SK-N-SH (cell line): ENCODE measurements at regions not wholly inside any gene's neighbourhood (a gene's known extent, or its start where the extent isn't known, plus 50 kb on each side); places are given as distances from the start of the nearest gene placed in this dataset.

Experiments
- CTCF ChIA-PET: fragments of 300-600, 350-600 bp; formaldehyde crosslinking; extraction: SDS; loops from one replicate; lab custom pipeline; 2021; lab: Yijun Ruan, JAX
- POLR2A ChIA-PET: fragments of 350-600 bp; sonication (Branson Sonifier 250); formaldehyde crosslinking; extraction: SDS; loops from one replicate; lab custom pipeline; 2020; ENCODE audit warnings: antibody characterized with exemption, inconsistent platforms; lab: Yijun Ruan, JAX
- DNase-seq: peaks from one replicate; pipeline ENCODE4 v3.0.0; 2012
- H2AFZ ChIP-seq: fragments of 200-600 bp; sonication (generic); 2 replicates; pipeline ENCODE4 v1.8.1; 2016; ENCODE audit warnings: antibody characterized with exemption, mild to moderate bottlenecking, low read depth
- H3F3A ChIP-seq: fragments of 200-600 bp; sonication (generic); replicated peaks from 2 replicates; pipeline ENCODE3; 2016; ENCODE audit warnings: antibody characterized with exemption, mild to moderate bottlenecking; ENCODE audit not compliant: insufficient read depth
- H3K27ac ChIP-seq, 2 experiments: fragments of 200-500 bp in 1 of 2; fragments of 200-600 bp in 1 of 2; sonication (Bioruptor generic) in 1 of 2; sonication (generic), shearing (Covaris generic) in 1 of 2; 2 replicates each; pipeline versions ENCODE4 v1.5.1 to v1.6.1; 2014 to 2016; ENCODE audit warnings: low read depth in 2 of 2, inconsistent platforms in 1 of 2, low read length in 1 of 2, mild to moderate bottlenecking in 1 of 2, mixed read lengths in 1 of 2
- H3K27me3 ChIP-seq: fragments of 200-600 bp; sonication (generic), shearing (Covaris generic); 2 replicates; pipeline ENCODE4 v1.6.1; 2016; ENCODE audit warnings: mixed run types; ENCODE audit not compliant: insufficient read depth
- H3K36me3 ChIP-seq, 2 experiments: fragments of 200-500 bp in 1 of 2; fragments of 200-600 bp in 1 of 2; sonication (Bioruptor generic) in 1 of 2; sonication (generic) in 1 of 2; replicated peaks in 1 of 2; 2 replicates each; pipeline versions ENCODE3 to v1.5.1; 2014 to 2016; ENCODE audit warnings: low read length in 1 of 2, mild to moderate bottlenecking in 1 of 2; ENCODE audit not compliant: insufficient read depth in 2 of 2, control insufficient read depth in 1 of 2
- H3K4me1 ChIP-seq, 2 experiments: fragments of 200-500 bp in 1 of 2; fragments of 200-600 bp in 1 of 2; sonication (Bioruptor generic) in 1 of 2; sonication (generic), shearing (Covaris generic) in 1 of 2; 2 replicates each; pipeline versions ENCODE4 v1.5.1 to v1.6.1; 2014 to 2016; ENCODE audit warnings: low read depth in 1 of 2, low read length in 1 of 2, mixed run types in 1 of 2; ENCODE audit not compliant: insufficient read depth in 2 of 2, control insufficient read depth in 1 of 2
- H3K4me2 ChIP-seq: fragments of 200-600 bp; sonication (generic), shearing (Covaris generic); 2 replicates; pipeline ENCODE4 v1.6.1; 2017; ENCODE audit warnings: mixed run types
- H3K4me3 ChIP-seq, 2 experiments: fragments of 200-500 bp in 1 of 2; fragments of 200-600 bp in 1 of 2; sonication (Bioruptor generic) in 1 of 2; sonication (generic), shearing (Covaris generic) in 1 of 2; 2 replicates each; pipeline versions ENCODE4 v1.5.1 to v1.8.1; 2014 to 2016; ENCODE audit warnings: low read depth in 2 of 2, inconsistent platforms in 1 of 2, low read length in 1 of 2, mild to moderate bottlenecking in 1 of 2, mixed read lengths in 1 of 2, moderate library complexity in 1 of 2
- H3K79me2 ChIP-seq: fragments of 200-600 bp; sonication (generic); 2 replicates; pipeline ENCODE4 v1.8.1; 2017; ENCODE audit warnings: mild to moderate bottlenecking; ENCODE audit not compliant: insufficient read depth
- H3K9ac ChIP-seq: fragments of 200-600 bp; sonication (generic); 2 replicates; pipeline ENCODE4 v1.6.1; 2017; ENCODE audit warnings: mixed run types
- H3K9me2 ChIP-seq: fragments of 200-600 bp; sonication (generic); 2 replicates; pipeline ENCODE4 v1.6.1; 2017; ENCODE audit warnings: mixed run types
- H3K9me3 ChIP-seq: fragments of 200-600 bp; sonication (generic); 2 replicates; pipeline ENCODE4 v1.6.1; 2017; ENCODE audit warnings: mixed run types, mild to moderate bottlenecking, moderate library complexity
- H4K20me1 ChIP-seq: fragments of 200-600 bp; sonication (generic); 2 replicates; pipeline ENCODE4 v1.6.1; 2017; ENCODE audit warnings: mild to moderate bottlenecking, mixed run types; ENCODE audit not compliant: insufficient read depth
- CTCF ChIP-seq: fragments of 200-600 bp; sonication (generic); IDR thresholded peaks from 2 replicates; pipeline ENCODE4 v1.6.1; 2017; ENCODE audit warnings: antibody characterized with exemption, mild to moderate bottlenecking, moderate library complexity
- EZH2phosphoT487 ChIP-seq: fragments of 200-600 bp; sonication (generic); IDR thresholded peaks from 2 replicates; pipeline ENCODE4 v1.6.1; 2017; ENCODE audit warnings: low read depth, mixed run types, mild to moderate bottlenecking, antibody characterized with exemption, moderate library complexity, borderline replicate concordance
- FOSL2 ChIP-seq: IDR thresholded peaks from 2 replicates; pipeline ENCODE4 v1.4.0; 2012; ENCODE audit warnings: low read depth, mild to moderate bottlenecking, moderate library complexity, borderline replicate concordance
- GABPA ChIP-seq: IDR thresholded peaks from 2 replicates; pipeline ENCODE4 v1.4.0; 2012; ENCODE audit warnings: low read depth, mild to moderate bottlenecking
- IRF3 ChIP-seq: fragments of 150-350 bp; IDR thresholded peaks from 2 replicates; pipeline ENCODE4 v1.6.1; 2016; ENCODE audit warnings: mild to moderate bottlenecking, low read depth, low read length
- MAX ChIP-seq: IDR thresholded peaks from 2 replicates; pipeline ENCODE4 v1.4.0; 2012; ENCODE audit warnings: low read depth
- MEF2A ChIP-seq: IDR thresholded peaks from 2 replicates; pipeline ENCODE4 v1.4.0; 2012; ENCODE audit warnings: low read depth, borderline replicate concordance
- MXI1 ChIP-seq: IDR thresholded peaks from 2 replicates; pipeline ENCODE4 v1.6.1; 2012; ENCODE audit warnings: mild to moderate bottlenecking, low read depth, low read length, improper control_type of control experiment
- PBX3 ChIP-seq: IDR thresholded peaks from 2 replicates; pipeline ENCODE4; 2012
- RAD21 ChIP-seq: IDR thresholded peaks from 2 replicates; pipeline ENCODE4 v1.6.1; 2012; ENCODE audit warnings: mild to moderate bottlenecking, low read length
- RXRA ChIP-seq: IDR thresholded peaks from 2 replicates; pipeline ENCODE4 v1.4.0; 2012; ENCODE audit warnings: low read depth, mild to moderate bottlenecking, borderline replicate concordance
- SIN3A ChIP-seq: IDR thresholded peaks from 2 replicates; pipeline ENCODE4 v1.6.1; 2012; ENCODE audit warnings: low read depth, mild to moderate bottlenecking, low read length, moderate library complexity, borderline replicate concordance
- SMC3 ChIP-seq: IDR thresholded peaks from 2 replicates; pipeline ENCODE4 v1.6.1; 2012; ENCODE audit warnings: low read depth, low read length, improper control_type of control experiment
- TAF1 ChIP-seq: IDR thresholded peaks from 2 replicates; pipeline ENCODE4 v1.6.1; 2012; ENCODE audit warnings: low read depth, mild to moderate bottlenecking, low read length, moderate library complexity, borderline replicate concordance
- TCF12 ChIP-seq: IDR thresholded peaks from 2 replicates; pipeline ENCODE4 v1.4.0; 2012
- YY1 ChIP-seq: IDR thresholded peaks from 2 replicates; pipeline ENCODE4 v1.4.0; 2012; ENCODE audit warnings: low read depth, mild to moderate bottlenecking
- WGBS: methylation state at CpG from one replicate; pipeline ENCODE4 v1.1.6; 2017; ENCODE audit warnings: low lambda C conversion rate; 5-methylcytosine and 5-hydroxymethylcytosine counted together

GRCh38 chr13:78028960-78029359 is 110.3 kb upstream of the EDNRB start:
- Histone ChIP-seq H3K27ac (no peak overlapping the region), H2AFZ (no peak overlapping the region), H3K79me2 (no peaks in the 10 kb centered on the region), H3K9me2 (no peaks in the 10 kb centered on the region), H3K9ac (no peak overlapping the region), H3K4me1 (no peaks in the 10 kb centered on the region), H3K9me3 (no peaks in the 10 kb centered on the region), H3K27me3 (no peaks in the 10 kb centered on the region), H3K4me2 (no peak overlapping the region), H4K20me1 (no peaks in the 10 kb centered on the region), H3F3A (no peaks in the 10 kb centered on the region), H3K4me3 (no peak overlapping the region), H3K36me3 (no peaks in the 10 kb centered on the region)
- no peak for TF ChIP-seq MEF2A
- TF ChIP-seq RXRA: no peak
- no peak for TF ChIP-seq MXI1
- ChIA-PET CTCF (no interaction called here), POLR2A (no interaction called here)
- 24% methylated on average over 1 of the region's 1 CpG for WGBS
- no peak for DNase-seq

GRCh38 chr13:78024996-78025395 is 106.4 kb upstream of the EDNRB start:
- CTCF ChIA-PET: no interaction called here
- TF ChIP-seq YY1: no peak
- TF ChIP-seq IRF3: no peak
- TF ChIP-seq CTCF: no peak
- no peak for TF ChIP-seq SMC3
- TF ChIP-seq MAX: no peak
- TF ChIP-seq MEF2A: no peak
- no peak for TF ChIP-seq EZH2phosphoT487
- TF ChIP-seq TCF12: no peak
- TF ChIP-seq GABPA: no peak
- TF ChIP-seq TAF1: no peak
- no peak for TF ChIP-seq SIN3A
- no peak for TF ChIP-seq RAD21
- TF ChIP-seq PBX3: no peak
- no peak for TF ChIP-seq FOSL2
- POLR2A ChIA-PET: no interaction called here
- no peaks in the 10 kb centered on the region for H3K27me3 ChIP-seq
- no peaks in the 10 kb centered on the region for H3K9me3 ChIP-seq
- peaks cover 3% of the 10 kb centered on the region for H3F3A ChIP-seq
- no peak overlapping the region for H3K4me2 ChIP-seq
- DNase-seq: no peak
- no peak overlapping the region for H3K9ac ChIP-seq
- H4K20me1 ChIP-seq: no peaks in the 10 kb centered on the region
- H3K79me2 ChIP-seq: no peaks in the 10 kb centered on the region
- H3K36me3 ChIP-seq: no peaks in the 10 kb centered on the region
- no peak overlapping the region for H3K27ac ChIP-seq
- peaks cover 0 to 4% of the 10 kb centered on the region in 2 experiments; a peak in 1 of 4 replicates for H3K4me1 ChIP-seq
- no peaks in the 10 kb centered on the region for H3K9me2 ChIP-seq
- H3K4me3 ChIP-seq: no peak overlapping the region
- no peak overlapping the region for H2AFZ ChIP-seq
